Type B pancreatic cell (in vitro differentiated cells): ENCODE measurements at regions not wholly inside any gene's neighbourhood (a gene's known extent, or its start where the extent isn't known, plus 50 kb on each side); places are given as distances from the start of the nearest gene placed in this dataset.
"Not testable (repeated sequence)": the region's sequence is repeated elsewhere in the genome, so short reads cannot be mapped to it uniquely, and the experiment has no call there.

Experiments used
- DNase-seq: peaks from one replicate; pipeline ENCODE4 v3.0.0; 2021; ENCODE audit warnings: mixed read lengths; ENCODE audit not compliant: unreplicated experiment; ENCODE audit errors: extremely low spot score
- H3K27ac Mint-ChIP-seq: 2 replicates; pipeline ENCODE4 v1.8.0; 2021; ENCODE audit warnings: mild to moderate bottlenecking, mixed read lengths
- H3K27me3 Mint-ChIP-seq: 2 replicates; pipeline ENCODE4 v1.8.0; 2021; ENCODE audit warnings: mixed read lengths
- H3K36me3 Mint-ChIP-seq: 2 replicates; pipeline ENCODE4 v1.8.0; 2021; ENCODE audit warnings: mixed read lengths
- H3K4me1 Mint-ChIP-seq: one replicate; pipeline ENCODE4 v1.8.0; 2021; ENCODE audit warnings: mixed read lengths; ENCODE audit not compliant: unreplicated experiment
- H3K4me3 Mint-ChIP-seq: 2 replicates; pipeline ENCODE4 v1.8.0; 2021; ENCODE audit warnings: mild to moderate bottlenecking, mixed read lengths
- H3K9me3 Mint-ChIP-seq: 2 replicates; pipeline ENCODE4 v1.8.0; 2021; ENCODE audit warnings: mixed read lengths
- CTCF ChIP-seq: fragments of 200-600 bp; sonication (generic); conservative IDR thresholded peaks from 2 replicates; pipeline ENCODE4 v1.5.0; 2021; ENCODE audit warnings: antibody characterized with exemption, mild to moderate bottlenecking

- Mint-ChIP-seq H3K9me3 (no peaks in the 10 kb centered on the region), H3K4me1 (peaks cover 30% of the 10 kb centered on the region), H3K27ac (no peak overlapping the region), H3K27me3 (peaks cover 4% of the 10 kb centered on the region), H3K36me3 (peaks cover 6% of the 10 kb centered on the region), H3K4me3 (no peak overlapping the region)
- DNase-seq, result no peak
- no peak for TF ChIP-seq CTCF
Observed at GRCh38 chr3:170804078-170804477, 65.9 kb downstream of the RPL22L1 start.

- H3K36me3 Mint-ChIP-seq, result peaks cover 6% of the 10 kb centered on the region
- H3K4me1 Mint-ChIP-seq, result peaks cover 28% of the 10 kb centered on the region
- no peak for TF ChIP-seq CTCF
- peaks cover 4% of the 10 kb centered on the region for H3K27me3 Mint-ChIP-seq
- H3K9me3 Mint-ChIP-seq, result no peaks in the 10 kb centered on the region
- DNase-seq, result no peak
- no peak overlapping the region for H3K4me3 Mint-ChIP-seq
- no peak overlapping the region for H3K27ac Mint-ChIP-seq
Observed at GRCh38 chr3:170802164-170803151, 67.5 kb downstream of the RPL22L1 start.

GRCh38 chr3:170801597-170801996 is 68.4 kb downstream of the RPL22L1 start:
- peaks cover 6% of the 10 kb centered on the region for H3K36me3 Mint-ChIP-seq
- peaks cover 4% of the 10 kb centered on the region for H3K27me3 Mint-ChIP-seq
- DNase-seq, result no peak
- no peak for TF ChIP-seq CTCF
- no peaks in the 10 kb centered on the region for H3K9me3 Mint-ChIP-seq
- no peak overlapping the region for H3K4me3 Mint-ChIP-seq
- H3K27ac Mint-ChIP-seq, result no peak overlapping the region
- peaks cover 28% of the 10 kb centered on the region for H3K4me1 Mint-ChIP-seq

- not testable (repeated sequence) for H3K4me3 Mint-ChIP-seq, H3K27ac Mint-ChIP-seq, H3K9me3 Mint-ChIP-seq, H3K27me3 Mint-ChIP-seq, DNase-seq, H3K36me3 Mint-ChIP-seq
- H3K4me1 Mint-ChIP-seq, result peaks cover 28% of the 10 kb centered on the region
Observed at GRCh38 chr3:170800275-170800674, 69.7 kb downstream of the RPL22L1 start.

- TF ChIP-seq CTCF, result no peak
- no peaks in the 10 kb centered on the region for H3K9me3 Mint-ChIP-seq
- H3K27me3 Mint-ChIP-seq, result peaks cover 4% of the 10 kb centered on the region
- no peak for DNase-seq
- no peaks in the 10 kb centered on the region for H3K36me3 Mint-ChIP-seq
- no peak overlapping the region for H3K27ac Mint-ChIP-seq
- H3K4me1 Mint-ChIP-seq, result peaks cover 20% of the 10 kb centered on the region
- no peak overlapping the region for H3K4me3 Mint-ChIP-seq
Observed at GRCh38 chr3:170799009-170799408, 71.0 kb downstream of the RPL22L1 start.

- no peaks in the 10 kb centered on the region for H3K9me3 Mint-ChIP-seq
- peaks cover 13% of the 10 kb centered on the region for H3K4me1 Mint-ChIP-seq
- no peaks in the 10 kb centered on the region for H3K36me3 Mint-ChIP-seq
- H3K4me3 Mint-ChIP-seq, result no peak overlapping the region
- TF ChIP-seq CTCF, result no peak
- H3K27me3 Mint-ChIP-seq, result peaks cover 4% of the 10 kb centered on the region
- DNase-seq, result no peak
- H3K27ac Mint-ChIP-seq, result no peak overlapping the region
Observed at GRCh38 chr3:170797685-170798084, 72.3 kb downstream of the RPL22L1 start.
